Suppressor macrophage (primary cell): ENCODE measurements at regions not wholly inside any gene's neighbourhood (a gene's known extent, or its start where the extent isn't known, plus 50 kb on each side); places are given as distances from the start of the nearest gene placed in this dataset.
"Not testable (repeated sequence)": the region's sequence is repeated elsewhere in the genome, so short reads cannot be mapped to it uniquely, and the experiment has no call there.

Experiments used
- DNase-seq, 4 experiments: peaks; one replicate each; pipeline ENCODE4 v3.0.0-alpha.2; 2020 to 2022

GRCh38 chr12:131636940-131637750 is 73.7 kb upstream of the SFSWAP start:
- DNase-seq = no peak

GRCh38 chr12:131637986-131638385 is 72.9 kb upstream of the SFSWAP start:
- no peak for DNase-seq

- no peak for DNase-seq
Measured at GRCh38 chr12:131639270-131639940, 71.5 kb upstream of the SFSWAP start.

- no peak for DNase-seq
Measured at GRCh38 chr12:131640525-131640924, 70.4 kb upstream of the SFSWAP start.

GRCh38 chr12:131641315-131641714 is 69.6 kb upstream of the SFSWAP start:
- DNase-seq = no peak

GRCh38 chr12:131642101-131642540 is 68.8 kb upstream of the SFSWAP start:
- peak in 1 of 4 experiments; percentile 8 for DNase-seq

GRCh38 chr12:131642771-131643170 is 68.1 kb upstream of the SFSWAP start:
- no peak for DNase-seq

- DNase-seq = no peak
Measured at GRCh38 chr12:131643631-131644452, 67.0 kb upstream of the SFSWAP start.

- DNase-seq = no peak
Measured at GRCh38 chr12:131644481-131644880, 66.4 kb upstream of the SFSWAP start.

- not testable (repeated sequence) for DNase-seq
Measured at GRCh38 chr12:131644917-131645316, 66.0 kb upstream of the SFSWAP start.

GRCh38 chr12:131645557-131645956 is 65.3 kb upstream of the SFSWAP start:
- DNase-seq = not testable (repeated sequence)

- DNase-seq = not testable (repeated sequence)
Measured at GRCh38 chr12:131646444-131646843, 64.4 kb upstream of the SFSWAP start.

GRCh38 chr12:131647667-131648066 is 63.2 kb upstream of the SFSWAP start:
- DNase-seq = no peak

GRCh38 chr12:131655469-131656174 is 55.3 kb upstream of the SFSWAP start:
- DNase-seq = not testable (repeated sequence)

- not testable (repeated sequence) for DNase-seq
Measured at GRCh38 chr12:131656796-131657195, 54.1 kb upstream of the SFSWAP start.

- DNase-seq = not testable (repeated sequence)
Measured at GRCh38 chr12:131658605-131659004, 52.3 kb upstream of the SFSWAP start.

- not testable (repeated sequence) for DNase-seq
Measured at GRCh38 chr12:131659484-131659883, 51.4 kb upstream of the SFSWAP start.

- not testable (repeated sequence) for DNase-seq
Measured at GRCh38 chr12:131659976-131660375, 50.9 kb upstream of the SFSWAP start.

- DNase-seq = not testable (repeated sequence)
Measured at GRCh38 chr12:131660401-131660800, 50.5 kb upstream of the SFSWAP start.
